ENCODE measurements at regions not wholly inside any gene's neighbourhood (a gene's known extent, or its start where the extent isn't known, plus 50 kb on each side); places are given as distances from the start of the nearest gene placed in this dataset.

- DNase-seq (ENCODE audit: insufficient read length, low spot score) (no peak), FAIRE-seq (no peak)
These were observed 266.8 kb downstream of the MTRR start for GRCh38 chr5:8135742-8136141.

GRCh38 chr5:8136271-8136670 is 267.3 kb downstream of the MTRR start:
- no peak for DNase-seq (ENCODE audit: insufficient read length, low spot score)

DNA sequence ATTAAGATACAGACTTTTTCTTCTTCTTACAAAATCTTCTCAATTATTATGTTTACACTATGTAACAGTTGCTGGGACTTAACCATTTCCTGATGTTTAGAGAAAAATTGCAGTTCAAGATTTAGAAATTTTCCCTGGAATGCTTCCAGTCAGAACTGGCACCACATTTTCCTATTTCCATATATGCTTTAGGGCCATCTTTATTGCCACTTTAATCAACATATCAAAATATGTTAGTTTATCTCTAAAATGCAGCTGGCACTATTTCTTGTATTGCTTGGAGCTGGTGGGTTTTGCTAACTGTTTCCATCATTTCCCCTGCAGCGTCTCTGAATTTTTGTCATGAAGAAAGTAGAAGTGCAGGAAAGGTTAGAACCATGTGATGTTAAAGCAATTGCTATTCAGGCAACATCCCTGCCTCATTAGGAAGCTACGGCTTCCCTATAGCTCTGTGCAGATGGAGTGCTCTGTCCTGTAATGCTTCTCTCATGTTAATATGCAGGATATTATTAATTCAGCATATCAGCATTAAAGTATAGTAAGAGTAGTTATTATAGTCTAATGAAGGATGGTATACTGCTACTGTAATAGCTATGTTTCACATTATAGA is 269.1 kb downstream of the MTRR start:
- no peak for DNase-seq (ENCODE audit: insufficient read length, low spot score)
- FAIRE-seq = no peak

More at GRCh38 chr5:8136271-8136670, 267.3 kb downstream of the MTRR start:
- FAIRE-seq = no peak

- FAIRE-seq = no peak
- DNase-seq (ENCODE audit: insufficient read length, low spot score) = no peak
These were observed 269.9 kb downstream of the MTRR start for GRCh38 chr5:8138884-8139283.

GRCh38 chr5:8150791-8151190 is 281.8 kb downstream of the MTRR start:
- FAIRE-seq = no peak

DNA sequence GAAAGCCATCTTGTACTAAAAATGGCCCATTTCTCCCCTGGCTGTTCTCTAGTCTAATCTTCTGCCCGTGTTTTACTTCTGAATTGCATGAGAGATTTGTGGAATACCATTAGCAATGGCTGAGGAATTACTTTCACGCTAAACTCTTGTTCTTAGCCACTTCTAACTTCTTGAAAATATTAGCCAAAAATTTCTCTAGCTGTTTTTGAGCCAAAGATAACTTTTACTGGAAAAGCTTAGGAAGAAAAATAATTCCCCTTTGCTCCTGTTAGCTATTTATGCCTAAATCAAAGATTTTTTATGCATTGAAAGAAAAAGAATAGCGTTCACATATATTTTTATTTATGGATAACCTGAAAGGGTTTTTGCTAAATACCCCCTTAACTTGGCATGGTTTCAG is 287.8 kb downstream of the MTRR start:
- FAIRE-seq = no peak
- no peak for DNase-seq (ENCODE audit: insufficient read length, low spot score)

More at GRCh38 chr5:8150791-8151190, 281.8 kb downstream of the MTRR start:
- DNase-seq (ENCODE audit: insufficient read length, low spot score) = no peak

DNA sequence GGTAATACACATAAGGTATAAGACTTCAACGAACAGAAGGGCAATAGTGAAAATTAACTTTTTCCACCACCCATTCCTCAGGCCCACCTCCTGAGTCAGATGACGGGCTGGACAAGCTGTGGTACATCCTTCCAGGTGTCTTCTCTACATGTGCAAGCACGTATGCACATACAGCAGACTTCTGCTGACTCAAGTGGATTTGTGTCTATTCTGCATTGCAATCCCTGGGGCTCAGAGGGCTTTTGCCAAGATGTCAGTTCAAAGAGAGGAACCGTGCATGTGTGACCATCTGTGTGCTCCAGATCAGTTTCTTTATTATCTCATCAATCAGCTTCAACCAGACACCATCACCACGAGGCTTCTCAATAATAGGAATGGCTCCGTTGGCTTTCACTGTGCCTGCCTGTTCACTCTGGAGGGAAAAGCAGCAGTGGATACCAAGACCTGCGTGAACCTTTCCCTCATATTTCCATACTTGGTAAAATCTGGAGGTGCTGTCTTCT is 288.4 kb downstream of the MTRR start:
- DNase-seq (ENCODE audit: insufficient read length, low spot score) (no peak), FAIRE-seq (no peak)

GRCh38 chr5:8176101-8176693 is 307.2 kb downstream of the MTRR start:
- FAIRE-seq = no peak
- no peak for DNase-seq (ENCODE audit: insufficient read length, low spot score)

- DNase-seq (ENCODE audit: insufficient read length, low spot score) = peak; percentile 32
- no peak for FAIRE-seq
These were observed 315.6 kb downstream of the MTRR start for GRCh38 chr5:8184455-8185063.

DNA sequence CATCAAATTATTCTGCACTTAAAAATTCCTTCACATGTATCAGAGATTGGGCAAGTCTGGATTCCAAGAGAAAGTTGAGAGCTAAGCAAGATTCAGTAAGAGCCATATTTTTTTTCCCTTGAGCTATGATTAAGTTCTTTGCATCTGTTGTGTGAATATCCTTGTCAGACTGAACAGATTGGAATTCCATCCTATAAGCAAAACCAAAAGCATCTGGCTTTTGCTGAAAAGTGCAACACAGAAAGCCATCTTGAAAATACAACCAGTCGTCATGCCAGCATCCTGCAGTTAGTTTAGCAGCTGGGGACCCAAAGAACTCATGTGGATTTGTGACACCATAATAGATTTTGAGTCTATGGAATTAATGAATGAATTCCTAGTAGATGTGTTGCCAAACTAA is 316.9 kb downstream of the MTRR start:
- DNase-seq (ENCODE audit: insufficient read length, low spot score) = no peak
- no peak for FAIRE-seq

DNA sequence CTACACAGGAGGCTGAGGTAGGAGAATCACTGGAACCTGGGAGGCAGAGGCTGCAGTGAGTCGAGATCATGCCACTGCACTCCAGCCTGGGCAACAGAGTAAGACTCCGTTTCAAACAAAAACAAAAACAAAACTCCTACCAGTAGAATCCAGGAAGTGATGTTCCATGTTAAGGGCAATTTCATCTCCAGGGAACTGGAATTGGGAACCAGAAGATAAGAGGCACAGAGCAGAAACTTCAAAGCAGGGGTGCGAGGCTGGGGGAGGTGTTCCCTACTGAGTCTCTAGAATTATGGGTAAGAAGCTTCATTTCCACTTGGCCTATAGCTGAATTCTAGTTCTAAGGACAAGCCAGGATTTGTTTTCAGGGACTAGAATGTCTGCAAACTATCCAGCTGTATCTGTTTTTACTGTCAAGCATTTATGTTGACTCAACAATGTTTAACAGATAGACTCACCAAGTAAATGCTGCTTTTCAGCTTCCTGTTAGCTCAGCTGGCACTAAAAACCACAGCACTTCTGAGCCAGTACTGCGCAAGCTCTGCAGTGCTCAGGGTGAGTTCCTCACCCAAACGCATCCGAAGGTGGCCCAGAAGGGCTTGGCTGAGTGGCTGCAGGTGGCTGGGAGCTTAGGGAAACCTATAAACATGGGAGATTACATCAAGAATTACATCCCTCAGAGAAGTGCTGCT is 320.1 kb downstream of the MTRR start:
- DNase-seq (ENCODE audit: insufficient read length, low spot score) = no peak
- FAIRE-seq = no peak

DNA sequence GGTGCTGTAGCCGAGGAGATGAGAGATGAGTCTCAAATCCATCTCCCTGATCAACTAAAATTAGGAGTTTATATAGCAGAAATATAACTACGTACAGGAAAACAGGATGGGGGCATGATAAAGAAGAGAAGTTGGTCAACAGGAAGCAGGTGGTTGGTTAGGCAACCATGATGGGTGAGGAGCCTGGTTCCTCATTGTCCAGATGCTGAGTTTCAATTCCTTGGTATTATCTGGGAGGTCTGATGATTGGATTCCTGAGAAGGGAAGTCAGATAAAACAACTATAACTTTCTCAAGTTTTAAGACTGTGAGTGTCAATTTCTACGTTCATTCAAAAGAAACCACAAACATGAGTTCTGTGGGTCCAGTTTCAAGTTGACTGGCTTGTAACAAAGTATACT is 323.9 kb downstream of the MTRR start:
- DNase-seq (ENCODE audit: insufficient read length, low spot score) (no peak), FAIRE-seq (no peak)

- DNase-seq (ENCODE audit: insufficient read length, low spot score) (no peak), FAIRE-seq (no peak)
These were observed 327.1 kb downstream of the MTRR start for GRCh38 chr5:8196061-8196460.

DNA sequence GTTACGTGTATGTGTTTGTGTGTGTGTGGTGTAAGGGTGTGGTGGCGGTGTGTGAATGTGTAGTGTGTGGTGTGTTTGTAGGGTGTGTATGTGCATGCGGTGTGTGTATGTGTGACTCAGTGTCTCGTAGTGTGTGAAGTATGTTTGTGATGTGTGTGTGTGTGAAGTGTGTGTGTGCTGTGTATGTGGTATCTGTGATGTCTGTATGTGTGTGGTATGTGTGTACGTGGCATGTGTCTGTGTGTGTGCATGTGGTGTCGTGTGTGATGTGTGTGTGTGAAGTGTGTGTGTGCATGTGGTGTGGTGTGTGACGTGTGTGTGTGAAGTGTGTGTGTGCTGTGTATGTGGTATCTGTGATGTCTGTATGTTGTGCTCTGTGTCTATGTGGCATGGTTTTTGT is 339.4 kb downstream of the MTRR start:
- FAIRE-seq (peak; percentile 100), DNase-seq (ENCODE audit: insufficient read length, low spot score) (no peak)

DNA sequence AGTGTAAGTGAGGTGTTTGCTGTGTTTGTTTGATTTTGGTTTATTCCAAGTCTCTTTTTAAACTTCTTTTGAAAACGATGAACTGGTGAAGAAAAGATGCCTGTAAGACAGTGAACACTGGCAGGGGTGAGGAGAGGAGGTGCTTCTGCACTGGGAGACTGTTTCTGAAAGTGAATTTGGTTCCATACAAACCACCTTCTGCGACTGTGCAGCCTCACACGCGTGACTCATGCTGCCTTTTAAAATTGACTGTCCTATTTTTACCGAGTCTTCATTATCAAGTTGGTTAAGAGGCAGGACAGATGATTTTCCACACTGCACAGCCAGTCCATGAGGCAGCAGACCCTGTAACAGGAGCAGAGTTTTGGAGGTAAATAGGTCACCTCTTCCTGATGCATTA is 340.6 kb downstream of the MTRR start:
- DNase-seq (ENCODE audit: insufficient read length, low spot score) (no peak), FAIRE-seq (no peak)

GRCh38 chr5:8213701-8214240 is 344.8 kb downstream of the MTRR start:
- DNase-seq (ENCODE audit: insufficient read length, low spot score) = no peak
- no peak for FAIRE-seq

DNA sequence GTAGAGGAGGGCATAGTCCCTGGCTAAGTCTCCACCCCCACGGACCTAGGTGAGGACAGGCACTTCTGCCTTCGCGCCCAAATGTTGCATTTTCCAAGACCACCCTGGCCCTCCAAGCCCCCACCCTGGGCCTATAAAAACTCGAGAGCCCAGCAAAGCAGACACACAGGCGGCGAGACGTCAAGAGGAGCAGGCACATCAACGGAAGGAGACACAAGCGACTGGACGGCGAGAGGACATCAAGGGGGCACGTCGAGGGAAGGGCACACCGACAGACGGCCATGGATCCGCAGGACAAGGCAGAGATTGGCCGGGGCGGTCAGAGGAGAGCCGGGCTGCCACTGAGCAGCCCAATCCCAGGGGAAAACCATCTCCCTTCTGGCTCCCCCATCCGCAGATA is 348.0 kb downstream of the MTRR start:
- DNase-seq (ENCODE audit: insufficient read length, low spot score) = no peak
- no peak for FAIRE-seq

- no peak for DNase-seq (ENCODE audit: insufficient read length, low spot score)
- no peak for FAIRE-seq
These were observed 357.2 kb downstream of the MTRR start for GRCh38 chr5:8226148-8226547.

GRCh38 chr5:8227112-8227511 is 358.2 kb downstream of the MTRR start:
- FAIRE-seq = no peak
- DNase-seq (ENCODE audit: insufficient read length, low spot score) = no peak

DNA sequence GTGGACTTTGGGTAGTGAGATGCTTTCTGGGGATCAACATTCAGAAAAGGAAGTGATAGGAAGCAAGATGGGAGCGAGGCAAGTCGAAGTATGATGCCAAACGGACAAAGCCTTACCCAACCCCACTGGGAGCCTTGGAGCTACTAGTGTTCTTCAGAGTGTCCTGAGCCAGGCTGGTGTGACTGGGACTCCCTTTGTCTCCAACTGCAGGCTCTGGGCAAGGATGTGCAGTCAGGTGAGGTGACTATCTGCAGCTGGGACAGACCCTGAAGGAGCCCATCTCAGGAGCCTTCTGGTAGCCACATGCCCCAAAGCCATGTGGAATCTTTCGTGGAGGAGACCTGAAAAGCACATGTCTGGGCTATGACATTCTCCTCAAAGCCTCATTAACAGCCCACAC is 360.6 kb downstream of the MTRR start:
- no peak for DNase-seq (ENCODE audit: insufficient read length, low spot score)
- no peak for FAIRE-seq

DNA sequence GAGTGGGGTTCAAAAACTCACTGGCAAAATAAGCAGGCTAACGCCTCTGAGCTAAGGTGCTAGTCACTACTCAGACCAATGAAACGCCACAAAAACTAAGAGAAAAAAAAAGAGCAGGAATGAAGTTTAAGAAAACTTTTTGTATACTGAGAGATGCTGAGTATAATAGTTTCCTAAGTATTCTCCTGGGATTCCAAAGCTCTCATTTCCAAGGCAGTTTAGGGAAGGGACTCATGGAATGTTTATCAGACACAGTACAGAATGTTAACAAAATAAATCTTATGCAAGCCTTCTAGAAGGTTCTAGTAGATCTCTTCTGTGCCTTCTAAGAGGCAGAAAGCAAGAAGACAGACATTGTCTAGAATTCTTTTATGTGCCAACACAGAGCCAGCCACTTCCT is 361.9 kb downstream of the MTRR start:
- FAIRE-seq = no peak

More for the DNA sequence above, 361.9 kb downstream of the MTRR start:
- no peak for DNase-seq (ENCODE audit: insufficient read length, low spot score)

Data from HTR-8/SVneo (cell line).